Gastroesophageal sphincter (tissue), 3 donors: ENCODE measurements at regions not wholly inside any gene's neighbourhood (a gene's known extent, or its start where the extent isn't known, plus 50 kb on each side); places are given as distances from the start of the nearest gene placed in this dataset.

Experiments used
- CTCF ChIP-seq, 4 experiments: fragments of 200-600 bp in 2 of 4; fragments of 450-650 bp in 2 of 4; sonication (generic) in 1 of 4; IDR thresholded peaks; one replicate each; pipeline ENCODE4 v1.5.1; 2017 to 2019; ENCODE audit warnings: antibody characterized with exemption in 4 of 4, mild to moderate bottlenecking in 2 of 4, moderate library complexity in 2 of 4
- EP300 ChIP-seq: sonication (generic); formaldehyde crosslinking; IDR thresholded peaks from one replicate; pipeline ENCODE4 v1.6.1; 2017; ENCODE audit warnings: antibody characterized with exemption, mild to moderate bottlenecking
- POLR2A ChIP-seq, 2 donors: fragments of 450-650 bp; IDR thresholded peaks; one replicate each; pipeline ENCODE4 v1.6.1; 2017; ENCODE audit warnings: antibody characterized with exemption in 2 of 2, mild to moderate bottlenecking in 2 of 2, moderate library complexity in 1 of 2
- POLR2AphosphoS5 ChIP-seq: sonication (generic); formaldehyde crosslinking; IDR thresholded peaks from one replicate; pipeline ENCODE4 v1.6.1; 2017; ENCODE audit warnings: antibody characterized with exemption

- TF ChIP-seq POLR2A (IDR thresholded peaks at IDR 0.05) (no peak), POLR2AphosphoS5 (no peak), CTCF (IDR thresholded peaks at IDR 0.05) (no peak), EP300 (no peak)
Measured at GRCh38 chr1:187374742-187375141, 546.0 kb downstream of the PLA2G4A start.
